Activated CD8-positive, alpha-beta memory T cell treated with anti-CD3 and anti-CD28 coated beads, Interleukin-2, amount 50 U/mL, for 4 hours (primary cell): ENCODE measurements at regions not wholly inside any gene's neighbourhood (a gene's known extent, or its start where the extent isn't known, plus 50 kb on each side); places are given as distances from the start of the nearest gene placed in this dataset.
"Not testable (repeated sequence)": the region's sequence is repeated elsewhere in the genome, so short reads cannot be mapped to it uniquely, and the experiment has no call there.

ENCODE experiments used
- DNase-seq: peaks from one replicate; pipeline ENCODE4 v3.0.0-alpha.2; 2020

- no peak for DNase-seq
Measured at GRCh38 chr5:101458587-101458986, 555.5 kb upstream of the ST8SIA4 start.

- DNase-seq = no peak
Measured at GRCh38 chr5:101455851-101456250, 552.8 kb upstream of the ST8SIA4 start.

GRCh38 chr5:101455048-101455447 lies 552.0 kb upstream of the ST8SIA4 start:
- DNase-seq = no peak

GRCh38 chr5:101442281-101442680 lies 539.2 kb upstream of the ST8SIA4 start:
- not testable (repeated sequence) for DNase-seq

- no peak for DNase-seq
Measured at GRCh38 chr5:101440173-101440572, 537.1 kb upstream of the ST8SIA4 start.

- DNase-seq = no peak
Measured at GRCh38 chr5:101437351-101437750, 534.3 kb upstream of the ST8SIA4 start.

GRCh38 chr5:101435768-101436167 lies 532.7 kb upstream of the ST8SIA4 start:
- no peak for DNase-seq

GRCh38 chr5:101431201-101431600 lies 528.1 kb upstream of the ST8SIA4 start:
- no peak for DNase-seq

- no peak for DNase-seq
Measured at GRCh38 chr5:101430551-101430950, 527.5 kb upstream of the ST8SIA4 start.

- no peak for DNase-seq
Measured at GRCh38 chr5:101429241-101429640, 526.2 kb upstream of the ST8SIA4 start.

GRCh38 chr5:101425339-101425859 lies 522.3 kb upstream of the ST8SIA4 start:
- DNase-seq = no peak

- DNase-seq = no peak
Measured at GRCh38 chr5:101424530-101425175, 521.6 kb upstream of the ST8SIA4 start.

GRCh38 chr5:101418713-101419118 lies 515.6 kb upstream of the ST8SIA4 start:
- DNase-seq = no peak

- DNase-seq = no peak
Measured at GRCh38 chr5:101404531-101404930, 501.4 kb upstream of the ST8SIA4 start.

- DNase-seq = no peak
Measured at GRCh38 chr5:101393795-101394450, 490.8 kb upstream of the ST8SIA4 start.

GRCh38 chr5:101390151-101390908 lies 487.2 kb upstream of the ST8SIA4 start:
- no peak for DNase-seq

- DNase-seq = no peak
Measured at GRCh38 chr5:101385276-101385675, 482.2 kb upstream of the ST8SIA4 start.

GRCh38 chr5:101370181-101370580 lies 467.1 kb upstream of the ST8SIA4 start:
- no peak for DNase-seq

- no peak for DNase-seq
Measured at GRCh38 chr5:101364469-101364868, 461.4 kb upstream of the ST8SIA4 start.

GRCh38 chr5:101362067-101362466 lies 459.0 kb upstream of the ST8SIA4 start:
- no peak for DNase-seq

GRCh38 chr5:101346906-101347305 lies 443.8 kb upstream of the ST8SIA4 start:
- no peak for DNase-seq

GRCh38 chr5:101346447-101346846 lies 443.4 kb upstream of the ST8SIA4 start:
- no peak for DNase-seq

GRCh38 chr5:101338226-101338625 lies 435.1 kb upstream of the ST8SIA4 start:
- no peak for DNase-seq

- DNase-seq = no peak
Measured at GRCh38 chr5:101327816-101328215, 424.7 kb upstream of the ST8SIA4 start.
